Activated B cell treated with CpG ODN at 0.5 μM for 24 hours (primary cell): ENCODE measurements at regions not wholly inside any gene's neighbourhood (a gene's known extent, or its start where the extent isn't known, plus 50 kb on each side); places are given as distances from the start of the nearest gene placed in this dataset.
"Not testable (repeated sequence)": the region's sequence is repeated elsewhere in the genome, so short reads cannot be mapped to it uniquely, and the experiment has no call there.

ENCODE experiments used
- ATAC-seq: fragments of 200-7000 bp; cut with Tn5 transposase; one replicate; pipeline ENCODE4 v1.10.0; 2021; ENCODE audit warnings: low read depth, mild to moderate bottlenecking, moderate library complexity
- CTCF ChIA-PET: fragments of 350-600 bp; sonication (Branson Sonifier 250); formaldehyde crosslinking; loops from one replicate; lab custom pipeline; 2021; ENCODE audit warnings: antibody characterized with exemption; lab: Charles Lee
- POLR2A ChIA-PET: fragments of 350-600 bp; sonication (Branson Sonifier 250); formaldehyde crosslinking; loops from one replicate; lab custom pipeline; 2021; ENCODE audit warnings: antibody characterized with exemption; lab: Charles Lee
- DNase-seq: peaks from one replicate; pipeline ENCODE4 v3.0.0; 2022
- H3K27ac Mint-ChIP-seq: one replicate; pipeline ENCODE4 v1.8.0; 2020; ENCODE audit warnings: mixed read lengths
- H3K27me3 Mint-ChIP-seq: one replicate; pipeline ENCODE4 v1.8.0; 2021; ENCODE audit warnings: mixed read lengths
- H3K36me3 Mint-ChIP-seq: one replicate; pipeline ENCODE4 v1.8.0; 2021; ENCODE audit warnings: low read depth, mixed read lengths
- H3K4me1 Mint-ChIP-seq: one replicate; pipeline ENCODE4 v1.8.0; 2021; ENCODE audit warnings: mixed read lengths
- H3K4me3 Mint-ChIP-seq: one replicate; pipeline ENCODE4 v1.8.0; 2020; ENCODE audit warnings: mild to moderate bottlenecking, mixed read lengths
- H3K9me3 Mint-ChIP-seq: one replicate; pipeline ENCODE4 v1.8.0; 2020; ENCODE audit warnings: mixed read lengths
- CTCF ChIP-seq: fragments of 200-600 bp; IDR thresholded peaks from one replicate; pipeline ENCODE4 v1.8.0; 2022; ENCODE audit warnings: antibody characterized with exemption, mild to moderate bottlenecking
- intact Hi-C: fragments of 100-400 bp; cut with micrococcal nuclease; formaldehyde crosslinking; loops from one replicate; pipeline ENCODE4 v1.15.1; 2024

- POLR2A ChIA-PET: no interaction called here
- Mint-ChIP-seq H3K4me3 (no peak overlapping the region), H3K27me3 (no peaks in the 10 kb centered on the region), H3K36me3 (no peaks in the 10 kb centered on the region), H3K9me3 (peaks cover 4% of the 10 kb centered on the region), H3K4me1 (no peaks in the 10 kb centered on the region), H3K27ac (no peak overlapping the region)
- intact Hi-C loops: no loop called here
- TF ChIP-seq CTCF: no peak
- CTCF ChIA-PET: no interaction called here
- ATAC-seq (no peak), DNase-seq (no peak)
Observed at GRCh38 chr18:76275727-76276313, 219.2 kb downstream of the ZNF516 start.

GRCh38 chr18:76274468-76275289, 220.4 kb downstream of the ZNF516 start:
- Mint-ChIP-seq H3K4me1 (no peaks in the 10 kb centered on the region), H3K4me3 (no peak overlapping the region), H3K36me3 (no peaks in the 10 kb centered on the region), H3K9me3 (no peaks in the 10 kb centered on the region), H3K27ac (no peak overlapping the region), H3K27me3 (no peaks in the 10 kb centered on the region)
- ATAC-seq: no peak
- TF ChIP-seq CTCF: no peak
- CTCF ChIA-PET: no interaction called here
- intact Hi-C loops: no loop called here
- DNase-seq: no peak
- POLR2A ChIA-PET: no interaction called here

- intact Hi-C loops: no loop called here
- ATAC-seq (no peak), DNase-seq (no peak)
- Mint-ChIP-seq H3K36me3 (no peaks in the 10 kb centered on the region), H3K4me3 (no peak overlapping the region), H3K4me1 (no peaks in the 10 kb centered on the region), H3K27me3 (no peaks in the 10 kb centered on the region), H3K27ac (no peak overlapping the region), H3K9me3 (no peaks in the 10 kb centered on the region)
- POLR2A ChIA-PET: no interaction called here
- CTCF ChIA-PET: no interaction called here
- TF ChIP-seq CTCF: no peak
Observed at GRCh38 chr18:76273956-76274355, 221.1 kb downstream of the ZNF516 start.

- intact Hi-C loops: no loop called here
- TF ChIP-seq CTCF: no peak
- Mint-ChIP-seq H3K4me1 (no peaks in the 10 kb centered on the region), H3K4me3 (no peak overlapping the region), H3K9me3 (no peaks in the 10 kb centered on the region), H3K27ac (no peak overlapping the region), H3K27me3 (no peaks in the 10 kb centered on the region), H3K36me3 (no peaks in the 10 kb centered on the region)
- ChIA-PET POLR2A (no interaction called here), CTCF (no interaction called here)
- DNase-seq: no peak
- no peak for ATAC-seq
Observed at GRCh38 chr18:76273036-76273545, 222.0 kb downstream of the ZNF516 start.

- POLR2A ChIA-PET, intact Hi-C loops, CTCF ChIA-PET, H3K4me1 Mint-ChIP-seq, H3K36me3 Mint-ChIP-seq, DNase-seq, H3K27ac Mint-ChIP-seq, ATAC-seq, H3K27me3 Mint-ChIP-seq, H3K4me3 Mint-ChIP-seq, H3K9me3 Mint-ChIP-seq: not testable (repeated sequence)
Observed at GRCh38 chr18:76267423-76267822, 227.6 kb downstream of the ZNF516 start.
